ENCODE measurements at regions not wholly inside any gene's neighbourhood (a gene's known extent, or its start where the extent isn't known, plus 50 kb on each side); places are given as distances from the start of the nearest gene placed in this dataset.

- ChIA-PET POLR2A (ENCODE audit: unreplicated experiment) (no interaction called here), CTCF (no interaction called here)
- no peak overlapping the region for H3K27ac ChIP-seq (ENCODE audit: low read length)
- H2AFZ ChIP-seq (ENCODE audit: low read length) = no peak overlapping the region
- H3F3A ChIP-seq (ENCODE audit: low read length, unreplicated experiment) = no peaks in the 10 kb centered on the region
- H3K79me2 ChIP-seq (ENCODE audit: low read length) = no peaks in the 10 kb centered on the region
- TF ChIP-seq EZH2 (IDR thresholded peaks at IDR 0.05; ENCODE audit: low read length, unreplicated experiment) (no peak), CTCF (conservative IDR thresholded peaks at IDR 0.05; ENCODE audit: low read depth, low read length) (no peak), EZH2phosphoT487 (IDR thresholded peaks at IDR 0.05; ENCODE audit: borderline replicate concordance, low read length) (no peak)
- H3K9ac ChIP-seq (ENCODE audit: low read length) = no peak overlapping the region
- H3K27me3 ChIP-seq (ENCODE audit: low read length) = peaks cover 53% of the 10 kb centered on the region
- H3K9me2 ChIP-seq (replicated peaks; ENCODE audit: low read length) = no peaks in the 10 kb centered on the region
- ATAC-seq (no peak), DNase-seq (no peak)
- intact Hi-C loops (cut with micrococcal nuclease) = no loop called here
- no peaks in the 10 kb centered on the region for H3K4me1 ChIP-seq (ENCODE audit: insufficient read depth, low read length)
- BruUV-seq (replicated peaks) = no TSS peak
- no peak overlapping the region for H3K4me3 ChIP-seq (ENCODE audit: low read length)
- H3K9me3 ChIP-seq (ENCODE audit: low read length) = no peaks in the 10 kb centered on the region
- H3K36me3 ChIP-seq (ENCODE audit: low read depth, low read length) = no peaks in the 10 kb centered on the region
- no peak overlapping the region for H3K4me2 ChIP-seq (ENCODE audit: low read length)
- H4K20me1 ChIP-seq (ENCODE audit: low read length) = no peaks in the 10 kb centered on the region
These were observed 393.4 kb upstream of the NFE2L3 start for GRCh38 chr7:25758559-25758958.

DNA sequence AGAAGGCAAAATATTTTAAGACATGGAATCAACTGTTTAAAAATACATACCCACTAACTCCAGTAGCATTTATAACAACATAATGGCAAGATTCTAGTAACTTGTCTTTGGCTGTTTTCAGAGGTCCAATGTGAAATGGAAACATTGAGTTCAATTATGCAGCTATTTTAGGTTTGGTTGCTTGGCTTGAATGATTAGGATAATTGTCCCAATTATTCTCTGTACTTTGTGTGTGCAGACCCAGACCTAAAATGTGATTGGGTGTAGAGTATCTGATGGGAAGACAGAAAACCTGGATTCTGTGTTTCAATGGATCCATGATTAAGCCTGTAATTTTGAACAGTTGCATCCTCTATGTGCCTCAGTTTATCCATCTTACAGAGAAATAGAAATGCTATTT, 392.7 kb upstream of the NFE2L3 start:
- CTCF ChIA-PET = no interaction called here
- intact Hi-C loops (cut with micrococcal nuclease) = no loop called here
- no peaks in the 10 kb centered on the region for H3F3A ChIP-seq (ENCODE audit: low read length, unreplicated experiment)
- no peak for DNase-seq
- no peak overlapping the region for H3K27ac ChIP-seq (ENCODE audit: low read length)
- no peaks in the 10 kb centered on the region for H3K79me2 ChIP-seq (ENCODE audit: low read length)
- H3K4me3 ChIP-seq (ENCODE audit: low read length) = no peak overlapping the region
- no peak for TF ChIP-seq EZH2 (IDR thresholded peaks at IDR 0.05; ENCODE audit: low read length, unreplicated experiment)
- no peak for TF ChIP-seq EZH2phosphoT487 (IDR thresholded peaks at IDR 0.05; ENCODE audit: borderline replicate concordance, low read length)
- no peak for TF ChIP-seq CTCF (conservative IDR thresholded peaks at IDR 0.05; ENCODE audit: low read depth, low read length)
- no peaks in the 10 kb centered on the region for H4K20me1 ChIP-seq (ENCODE audit: low read length)
- POLR2A ChIA-PET (ENCODE audit: unreplicated experiment) = no interaction called here
- no peak overlapping the region for H3K9ac ChIP-seq (ENCODE audit: low read length)
- ATAC-seq = no peak
- no TSS peak for BruUV-seq (replicated peaks)
- peaks cover 45% of the 10 kb centered on the region for H3K27me3 ChIP-seq (ENCODE audit: low read length)
- H3K4me2 ChIP-seq (ENCODE audit: low read length) = no peak overlapping the region
- H3K9me2 ChIP-seq (replicated peaks; ENCODE audit: low read length) = no peaks in the 10 kb centered on the region
- H3K36me3 ChIP-seq (ENCODE audit: low read depth, low read length) = no peaks in the 10 kb centered on the region
- no peaks in the 10 kb centered on the region for H3K9me3 ChIP-seq (ENCODE audit: low read length)
- H3K4me1 ChIP-seq (ENCODE audit: insufficient read depth, low read length) = no peaks in the 10 kb centered on the region
- no peak overlapping the region for H2AFZ ChIP-seq (ENCODE audit: low read length)

DNA sequence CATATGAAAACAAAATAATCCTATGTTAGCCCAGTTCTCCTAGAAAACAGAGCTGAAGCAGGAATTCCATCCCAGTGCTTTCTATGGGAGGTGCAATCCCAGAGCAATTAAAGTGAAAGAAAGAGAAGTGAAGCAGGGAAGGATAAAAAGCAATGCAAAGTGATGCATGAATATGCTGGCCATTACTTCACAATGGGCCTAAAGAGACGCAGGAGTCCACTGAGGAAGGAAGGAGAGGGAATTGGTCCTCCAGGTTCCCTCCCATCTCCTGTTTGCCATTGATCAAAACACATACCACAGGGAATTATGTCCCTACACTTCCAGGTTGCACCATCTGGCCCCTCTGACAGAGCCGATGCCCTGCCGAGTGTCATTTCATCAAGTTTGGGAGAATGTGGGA, 392.2 kb upstream of the NFE2L3 start:
- H4K20me1 ChIP-seq (ENCODE audit: low read length) = no peaks in the 10 kb centered on the region
- no peaks in the 10 kb centered on the region for H3K36me3 ChIP-seq (ENCODE audit: low read depth, low read length)
- H3K4me1 ChIP-seq (ENCODE audit: insufficient read depth, low read length) = no peaks in the 10 kb centered on the region
- H3K4me2 ChIP-seq (ENCODE audit: low read length) = no peak overlapping the region
- H2AFZ ChIP-seq (ENCODE audit: low read length) = no peak overlapping the region
- TF ChIP-seq EZH2phosphoT487 (IDR thresholded peaks at IDR 0.05; ENCODE audit: borderline replicate concordance, low read length) (no peak), CTCF (conservative IDR thresholded peaks at IDR 0.05; ENCODE audit: low read depth, low read length) (no peak), EZH2 (IDR thresholded peaks at IDR 0.05; ENCODE audit: low read length, unreplicated experiment) (no peak)
- H3K9me3 ChIP-seq (ENCODE audit: low read length) = no peaks in the 10 kb centered on the region
- ChIA-PET POLR2A (ENCODE audit: unreplicated experiment) (no interaction called here), CTCF (no interaction called here)
- H3K27ac ChIP-seq (ENCODE audit: low read length) = no peak overlapping the region
- intact Hi-C loops (cut with micrococcal nuclease) = no loop called here
- no peak overlapping the region for H3K9ac ChIP-seq (ENCODE audit: low read length)
- BruUV-seq (replicated peaks) = no TSS peak
- ATAC-seq (no peak), DNase-seq (no peak)
- no peaks in the 10 kb centered on the region for H3K9me2 ChIP-seq (replicated peaks; ENCODE audit: low read length)
- H3K27me3 ChIP-seq (ENCODE audit: low read length) = peaks cover 41% of the 10 kb centered on the region
- H3K79me2 ChIP-seq (ENCODE audit: low read length) = no peaks in the 10 kb centered on the region
- H3K4me3 ChIP-seq (ENCODE audit: low read length) = no peak overlapping the region
- H3F3A ChIP-seq (ENCODE audit: low read length, unreplicated experiment) = no peaks in the 10 kb centered on the region

Measured in PC-3 (cell line).